ENCODE measurements at regions not wholly inside any gene's neighbourhood (a gene's known extent, or its start where the extent isn't known, plus 50 kb on each side); places are given as distances from the start of the nearest gene placed in this dataset.

DNA sequence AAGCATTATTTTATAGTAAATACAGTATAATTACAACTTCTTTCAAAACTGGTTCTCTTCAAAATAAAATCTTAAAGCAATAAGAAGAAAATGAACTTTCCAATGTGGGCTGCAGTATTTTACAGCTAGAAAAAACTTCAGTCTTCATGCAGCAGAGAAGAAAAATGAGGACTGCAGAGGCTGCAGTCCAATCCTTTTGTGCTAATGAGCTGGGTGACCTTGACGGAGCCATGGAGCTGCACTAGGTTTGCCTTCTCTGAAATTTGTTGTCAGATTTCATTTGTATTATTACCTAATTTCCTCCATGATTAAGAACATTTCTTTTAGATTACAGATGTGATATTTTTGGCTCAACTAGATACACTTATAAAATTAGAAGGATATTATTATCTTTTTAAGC, 245.2 kb upstream of the ADAMTS3 start:
- TF ChIP-seq, protein P1, sequence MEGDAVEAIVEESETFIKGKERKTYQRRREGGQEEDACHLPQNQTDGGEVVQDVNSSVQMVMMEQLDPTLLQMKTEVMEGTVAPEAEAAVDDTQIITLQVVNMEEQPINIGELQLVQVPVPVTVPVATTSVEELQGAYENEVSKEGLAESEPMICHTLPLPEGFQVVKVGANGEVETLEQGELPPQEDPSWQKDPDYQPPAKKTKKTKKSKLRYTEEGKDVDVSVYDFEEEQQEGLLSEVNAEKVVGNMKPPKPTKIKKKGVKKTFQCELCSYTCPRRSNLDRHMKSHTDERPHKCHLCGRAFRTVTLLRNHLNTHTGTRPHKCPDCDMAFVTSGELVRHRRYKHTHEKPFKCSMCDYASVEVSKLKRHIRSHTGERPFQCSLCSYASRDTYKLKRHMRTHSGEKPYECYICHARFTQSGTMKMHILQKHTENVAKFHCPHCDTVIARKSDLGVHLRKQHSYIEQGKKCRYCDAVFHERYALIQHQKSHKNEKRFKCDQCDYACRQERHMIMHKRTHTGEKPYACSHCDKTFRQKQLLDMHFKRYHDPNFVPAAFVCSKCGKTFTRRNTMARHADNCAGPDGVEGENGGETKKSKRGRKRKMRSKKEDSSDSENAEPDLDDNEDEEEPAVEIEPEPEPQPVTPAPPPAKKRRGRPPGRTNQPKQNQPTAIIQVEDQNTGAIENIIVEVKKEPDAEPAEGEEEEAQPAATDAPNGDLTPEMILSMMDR (IDR thresholded peaks at IDR 0.05; ENCODE audit: low read depth, low read length, poor library complexity, severe bottlenecking): no peak
- no peak for TF ChIP-seq EZH2phosphoT487 (IDR thresholded peaks at IDR 0.05; ENCODE audit: borderline replicate concordance, low read length)
